ENCODE measurements at regions not wholly inside any gene's neighbourhood (a gene's known extent, or its start where the extent isn't known, plus 50 kb on each side); places are given as distances from the start of the nearest gene placed in this dataset.

DNA sequence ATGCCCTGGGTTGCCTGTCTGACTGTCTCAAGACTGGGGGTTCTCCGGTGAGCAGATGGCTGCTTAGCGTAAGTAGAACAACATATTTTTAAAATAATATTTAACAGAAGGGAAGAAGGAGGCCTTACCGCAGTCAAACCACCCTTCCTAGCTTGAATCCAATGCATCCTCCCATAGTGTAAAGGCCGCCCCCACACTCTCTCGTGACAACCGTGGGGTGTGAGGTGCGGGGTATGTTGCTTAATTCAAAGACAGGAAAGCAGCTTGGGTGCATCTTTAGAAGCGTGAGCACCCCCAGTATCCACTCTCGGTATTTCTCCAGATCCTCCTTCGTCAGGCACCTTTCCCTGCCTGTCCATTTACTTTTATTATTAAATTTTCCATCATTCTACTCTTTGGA is 501.2 kb upstream of the CDH4 start:
- no peaks in the 10 kb centered on the region for H3K9me1 ChIP-seq (ENCODE audit: insufficient read depth, low read length)
- H3K4me3 ChIP-seq (ENCODE audit: insufficient read depth, low read depth, low read length): no peak overlapping the region
- no peak overlapping the region for H4K5ac ChIP-seq (ENCODE audit: low read depth, low read length)
- POLR2A ChIA-PET (ENCODE audit: unreplicated experiment): no interaction called here
- H2BK15ac ChIP-seq (ENCODE audit: low read depth, low read length): no peak overlapping the region
- dilution Hi-C loops (cut with HindIII; ENCODE audit: low sequenced_read_pairs, unreplicated experiment) (no loop called here), intact Hi-C loops (cut with micrococcal nuclease) (no loop called here), in situ Hi-C loops (cut with MboI; ENCODE audit: low sequenced_read_pairs) (no loop called here)
- no peak overlapping the region for H2AFZ ChIP-seq (replicated peaks; ENCODE audit: low read length, poor library complexity)
- CTCF ChIA-PET: no interaction called here
- H3K4me1 ChIP-seq (ENCODE audit: control insufficient read depth, insufficient read depth, low read length): no peaks in the 10 kb centered on the region
- WGBS, 2 experiments (ENCODE audit: extremely low coverage in 2 of 2, insufficient read length in 1 of 2): 50% methylated on average over 2 of the region's 10 CpGs; no CpG with 5 or more reads in 1 of the 2 experiments
- H2BK120ac ChIP-seq (ENCODE audit: low read depth, low read length): no peak overlapping the region
- H3K27ac ChIP-seq (ENCODE audit: insufficient read depth, low read length): no peak overlapping the region
- no peak overlapping the region for H4K8ac ChIP-seq (ENCODE audit: low read depth in 2 of 2, low read length in 2 of 2)
- H3K23ac ChIP-seq (ENCODE audit: low read depth, low read length): no peak overlapping the region
- H4K91ac ChIP-seq (ENCODE audit: insufficient read depth, low read depth, low read length): no peak overlapping the region
- H3K4me2 ChIP-seq (ENCODE audit: low read depth, low read length): no peak overlapping the region
- H4K20me1 ChIP-seq (ENCODE audit: insufficient read depth, low read length): no peaks in the 10 kb centered on the region
- no peak overlapping the region for H3K18ac ChIP-seq (ENCODE audit: low read depth, low read length)
- no peaks in the 10 kb centered on the region for H3K79me1 ChIP-seq (ENCODE audit: low read depth in 1 of 2, low read length in 2 of 2)
- TF ChIP-seq RAD21 (IDR thresholded peaks at IDR 0.05; ENCODE audit: low read length) (no peak), SMC3 (IDR thresholded peaks at IDR 0.05; ENCODE audit: low read depth, low read length) (no peak)
- peaks cover 24% of the 10 kb centered on the region; the same call in 1 of the 2 replicates for H3K9me3 ChIP-seq (ENCODE audit: control insufficient read depth, insufficient read depth, low read length)
- no peak overlapping the region for H3K4ac ChIP-seq (ENCODE audit: low read depth, low read length)
- no peak overlapping the region for H2AK5ac ChIP-seq (ENCODE audit: low read depth, low read length)
- H3K27me3 ChIP-seq (ENCODE audit: control insufficient read depth, insufficient read depth, low read length): no peaks in the 10 kb centered on the region
- H3K9ac ChIP-seq (ENCODE audit: low read depth, low read length): no peak overlapping the region
- H2BK20ac ChIP-seq (ENCODE audit: low read depth, low read length): no peak overlapping the region
- no peak overlapping the region for H2BK5ac ChIP-seq (ENCODE audit: low read depth, low read length, poor library complexity, severe bottlenecking)
- ATAC-seq (ENCODE audit: low read depth) (no peak), DNase-seq (no peak)
- BruUV-seq (replicated peaks): no TSS peak
- H2AK9ac ChIP-seq (replicated peaks; ENCODE audit: low read depth, low read length, poor library complexity): no peak overlapping the region
- no peak overlapping the region for H3K14ac ChIP-seq (replicated peaks; ENCODE audit: low read depth, low read length)
- no peak overlapping the region for H3K56ac ChIP-seq (ENCODE audit: extremely low read depth, insufficient read depth, low read length)
- H3K36me3 ChIP-seq (ENCODE audit: control insufficient read depth, insufficient read depth, low read length): no peaks in the 10 kb centered on the region
